NCI-H460 (cell line): ENCODE measurements at regions not wholly inside any gene's neighbourhood (a gene's known extent, or its start where the extent isn't known, plus 50 kb on each side); places are given as distances from the start of the nearest gene placed in this dataset.
"Not testable (repeated sequence)": the region's sequence is repeated elsewhere in the genome, so short reads cannot be mapped to it uniquely, and the experiment has no call there.

Experiments used
- DNase-seq: peaks from one replicate; pipeline ENCODE4 v3.0.0-alpha.2; 2016; ENCODE audit warnings: low read depth; ENCODE audit errors: extremely low read depth

- no peak for DNase-seq
These were observed 322.3 kb upstream of the SETBP1 start for GRCh38 chr18:44358402-44358801.

DNA sequence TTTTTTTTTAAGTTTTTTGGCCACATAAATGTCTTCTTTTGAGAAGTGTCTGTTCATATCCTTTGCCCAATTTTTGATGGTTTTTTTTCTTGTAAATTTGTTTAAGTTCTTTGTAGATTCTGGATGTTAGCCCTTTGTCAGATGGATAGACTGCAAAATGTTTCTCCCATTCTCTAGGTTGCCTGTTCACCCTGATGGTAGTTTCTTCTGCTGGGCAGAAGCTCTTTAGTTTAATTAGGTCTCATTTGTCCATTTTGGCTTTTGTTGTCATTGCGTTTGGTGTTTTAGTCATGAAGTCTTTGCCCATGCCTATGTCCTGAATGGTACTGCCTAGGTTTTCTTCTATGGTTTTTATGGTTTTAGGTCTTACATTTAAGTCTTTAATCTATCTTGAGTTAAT lies 320.9 kb upstream of the SETBP1 start:
- DNase-seq, result not testable (repeated sequence)

GRCh38 chr18:44362213-44362612 lies 318.5 kb upstream of the SETBP1 start:
- DNase-seq, result not testable (repeated sequence)

GRCh38 chr18:44370861-44371260 lies 309.8 kb upstream of the SETBP1 start:
- DNase-seq, result no peak

GRCh38 chr18:44374966-44375365 lies 305.7 kb upstream of the SETBP1 start:
- no peak for DNase-seq

- DNase-seq, result no peak
These were observed 294.3 kb upstream of the SETBP1 start for GRCh38 chr18:44386401-44386800.

DNA sequence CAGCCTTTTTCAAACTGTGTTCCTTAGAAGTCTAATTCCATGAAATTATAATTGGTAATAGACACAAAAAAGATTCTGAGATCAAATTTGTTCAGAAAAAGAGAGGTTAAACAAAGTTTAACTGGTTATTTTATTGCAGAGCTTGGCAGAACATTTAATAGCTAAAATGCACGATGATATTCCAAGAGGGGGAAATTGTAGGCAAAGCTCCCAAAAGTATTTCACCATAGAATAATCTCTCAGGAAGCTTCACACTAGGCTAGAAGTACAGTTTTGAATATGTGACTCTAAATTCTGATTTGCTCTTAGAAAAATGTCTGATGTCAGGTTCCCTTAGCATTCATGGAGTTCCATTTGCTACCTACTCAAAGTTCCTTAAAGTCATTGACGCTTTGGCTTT lies 292.4 kb upstream of the SETBP1 start:
- no peak for DNase-seq

GRCh38 chr18:44392933-44393332 lies 287.8 kb upstream of the SETBP1 start:
- no peak for DNase-seq

DNA sequence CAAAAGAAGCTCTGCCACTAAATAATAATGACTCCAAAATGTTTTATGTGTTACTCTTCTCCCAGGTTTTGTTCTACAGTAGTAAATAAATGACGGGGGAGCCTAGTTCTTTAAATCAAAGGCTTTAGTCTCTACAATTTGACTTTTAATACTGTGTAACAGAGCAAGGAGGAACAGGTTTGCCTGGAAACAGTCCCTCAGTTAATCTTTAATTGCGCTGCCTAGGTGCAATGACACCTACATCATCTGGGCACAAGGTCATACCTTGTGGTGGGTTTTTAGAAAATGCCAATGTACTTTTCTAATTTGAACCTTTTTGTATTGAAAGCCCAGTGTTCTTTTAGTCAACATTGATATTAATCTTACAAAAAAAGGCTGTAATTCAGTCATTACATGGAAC lies 287.3 kb upstream of the SETBP1 start:
- DNase-seq, result no peak

GRCh38 chr18:44396550-44396949 lies 284.1 kb upstream of the SETBP1 start:
- DNase-seq, result no peak

DNA sequence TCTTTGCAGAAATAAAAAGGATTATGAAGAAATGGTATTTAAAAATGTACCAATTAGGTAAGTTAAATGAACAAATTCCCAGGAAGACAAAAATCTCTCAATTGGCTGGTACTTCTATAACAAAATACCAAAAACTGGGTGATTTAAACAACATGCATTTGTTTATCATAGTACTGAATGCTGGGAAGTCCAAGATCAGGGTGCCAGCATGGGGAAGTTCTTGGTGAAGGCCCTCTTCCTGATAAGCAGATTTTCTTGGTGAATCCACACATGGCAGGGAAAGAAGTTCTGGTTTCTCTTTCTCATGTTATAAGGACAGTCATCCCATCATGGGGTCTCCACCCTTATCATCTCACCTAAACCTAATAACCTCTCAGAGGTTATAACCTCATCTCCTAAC lies 271.6 kb upstream of the SETBP1 start:
- DNase-seq, result no peak

- no peak for DNase-seq
These were observed 271.2 kb upstream of the SETBP1 start for GRCh38 chr18:44409515-44409914.

DNA sequence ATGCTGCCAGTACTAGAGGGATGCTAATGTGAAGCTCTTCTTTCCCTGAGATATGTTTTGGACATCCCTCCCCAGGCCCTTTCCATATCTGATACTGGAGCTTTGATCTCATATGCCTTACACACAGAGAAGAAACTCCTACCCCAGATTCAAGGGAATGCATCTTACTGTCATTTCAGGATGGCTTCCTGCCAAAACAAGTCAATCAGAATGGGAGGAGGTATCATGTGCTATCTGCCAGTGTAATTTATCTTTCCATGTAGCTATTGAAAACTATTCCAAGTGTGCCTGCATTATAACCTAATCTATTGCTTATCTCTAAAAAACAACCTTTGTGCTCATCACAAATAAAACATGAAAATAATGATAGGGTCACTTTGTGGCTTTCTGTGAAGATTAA lies 269.9 kb upstream of the SETBP1 start:
- DNase-seq, result no peak

- DNase-seq, result no peak
These were observed 269.3 kb upstream of the SETBP1 start for GRCh38 chr18:44411262-44411905.

DNA sequence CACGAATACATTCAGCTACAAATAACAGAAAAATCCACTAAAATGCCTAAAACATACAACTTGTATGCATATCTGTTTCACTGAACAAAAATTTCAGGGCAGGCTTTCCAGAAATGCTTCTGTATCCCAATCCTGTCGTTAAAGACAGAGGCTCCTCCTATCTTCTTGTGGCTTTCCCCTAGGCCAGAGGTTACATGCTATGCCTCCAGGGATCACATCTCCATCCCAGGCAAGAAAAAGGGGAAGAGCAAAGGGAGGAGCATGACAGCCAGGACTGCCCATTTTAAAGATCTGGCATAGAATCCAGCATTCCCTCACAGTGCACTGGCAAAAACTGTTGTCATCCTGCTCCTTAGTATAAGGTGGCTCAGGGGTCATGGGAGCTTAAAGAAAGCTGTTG lies 268.7 kb upstream of the SETBP1 start:
- DNase-seq, result no peak

DNA sequence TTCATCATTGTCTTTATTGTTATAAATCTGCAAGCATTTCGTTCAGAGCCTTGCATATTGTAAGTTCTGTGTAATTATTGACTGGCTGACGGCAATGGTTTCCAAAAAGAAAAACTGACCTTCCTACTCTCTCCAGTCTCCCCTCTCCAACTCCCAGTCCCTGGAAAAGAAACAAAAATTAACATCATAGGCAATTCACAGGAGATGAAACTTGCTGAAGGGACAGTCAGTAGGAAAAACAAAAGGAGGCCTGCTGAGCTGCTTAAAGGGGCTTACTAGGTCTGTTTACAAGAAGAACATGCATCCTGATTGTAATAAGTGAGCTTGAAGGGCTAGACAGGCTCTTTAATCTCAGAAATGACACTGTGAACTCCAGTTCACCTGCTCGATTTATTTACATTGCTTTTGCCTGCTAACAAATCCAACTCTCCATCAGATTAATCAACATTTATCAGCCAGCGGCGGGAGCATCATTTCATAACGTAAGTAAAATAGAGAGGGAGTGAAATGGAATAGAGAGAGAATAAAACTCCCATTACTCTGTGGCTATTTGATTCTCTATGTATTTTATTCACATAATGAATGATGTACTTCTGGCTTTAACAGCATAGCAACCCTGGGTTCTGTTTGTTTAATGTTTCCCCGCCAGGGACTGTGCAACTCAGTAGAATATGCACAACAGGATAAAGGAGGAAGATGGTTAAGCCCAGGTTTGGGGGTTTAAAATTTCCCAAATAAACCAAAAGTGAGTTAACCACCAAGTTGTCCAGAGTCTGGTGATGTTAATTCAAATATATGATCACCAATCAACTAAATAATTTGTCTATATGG lies 256.7 kb upstream of the SETBP1 start:
- no peak for DNase-seq

DNA sequence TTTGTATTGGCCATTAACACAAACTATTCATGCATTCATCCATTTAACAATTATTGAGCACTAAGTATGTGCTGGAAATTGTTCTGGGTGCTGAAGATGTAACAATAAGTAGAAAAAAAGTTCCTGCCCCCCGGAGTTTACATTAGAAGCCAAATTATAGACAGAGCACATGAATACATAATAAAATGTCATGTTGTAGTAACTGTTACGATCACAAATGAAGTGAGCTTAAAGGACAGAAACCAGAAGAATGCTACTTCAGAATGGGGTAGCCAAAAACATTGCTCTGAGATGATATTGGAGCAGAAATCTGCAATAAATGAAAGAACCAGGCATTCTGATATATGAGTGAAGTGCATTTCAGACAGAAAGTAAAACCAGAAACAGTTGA lies 256.0 kb upstream of the SETBP1 start:
- no peak for DNase-seq

GRCh38 chr18:44425161-44425560 lies 255.5 kb upstream of the SETBP1 start:
- no peak for DNase-seq

DNA sequence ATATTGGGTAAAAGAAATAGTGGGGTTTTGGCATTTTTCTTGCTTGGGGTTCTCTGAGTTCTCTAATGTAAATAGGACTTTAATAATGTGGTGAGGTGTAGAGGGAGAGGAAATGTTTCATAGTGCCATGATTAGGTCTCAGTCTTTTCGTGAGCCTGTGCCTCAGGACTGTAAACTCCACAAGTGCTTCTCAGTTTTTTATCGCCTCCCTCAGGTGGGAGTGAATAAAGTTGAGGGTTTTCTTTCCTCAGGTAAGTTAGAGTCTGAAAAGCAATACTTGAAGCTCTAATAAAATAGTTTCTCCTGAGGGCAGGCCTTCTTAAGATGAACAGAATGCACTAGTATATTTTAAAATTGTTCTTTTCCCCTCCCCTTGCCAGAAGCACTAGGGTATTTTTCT lies 243.1 kb upstream of the SETBP1 start:
- DNase-seq, result no peak

GRCh38 chr18:44450226-44450625 lies 230.5 kb upstream of the SETBP1 start:
- DNase-seq, result no peak

DNA sequence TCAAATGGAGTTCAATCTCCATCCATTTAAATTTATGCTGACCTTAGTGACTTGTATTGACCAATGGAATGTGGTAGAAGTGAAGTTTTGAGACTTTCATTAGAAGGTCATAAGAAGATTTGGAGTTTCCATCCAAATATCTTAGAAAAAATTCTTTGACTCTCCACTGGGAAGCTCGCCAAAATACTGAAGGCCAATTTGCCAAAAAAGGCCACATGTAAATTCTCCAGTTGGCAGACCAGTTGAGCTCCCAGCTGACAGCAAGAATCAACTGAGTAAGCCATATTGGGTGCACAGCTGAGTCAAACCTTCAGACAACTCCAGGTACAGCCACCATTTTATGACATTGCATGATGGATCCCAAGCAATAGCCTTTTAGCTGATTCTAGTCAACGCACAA lies 228.3 kb upstream of the SETBP1 start:
- DNase-seq, result no peak

DNA sequence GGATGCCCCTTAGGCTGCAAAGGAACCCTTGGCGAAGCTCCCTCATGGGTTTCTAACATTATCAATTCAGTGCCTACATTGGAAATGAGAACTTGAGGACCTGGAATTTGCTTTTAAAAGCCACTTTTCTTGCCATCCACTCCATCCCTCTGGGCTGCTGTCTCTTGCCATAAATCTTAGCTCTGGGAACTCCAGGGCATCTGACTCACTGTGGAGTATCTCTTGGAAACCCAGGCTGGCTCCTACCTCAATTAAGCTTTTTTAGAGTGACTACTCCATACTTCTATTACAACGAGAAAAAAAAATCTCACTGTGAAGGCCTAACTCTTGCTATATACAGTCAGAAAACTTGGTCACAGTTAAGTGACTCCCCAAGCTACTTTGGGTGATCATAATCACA lies 227.2 kb upstream of the SETBP1 start:
- DNase-seq, result no peak
